ENCODE measurements at regions not wholly inside any gene's neighbourhood (a gene's known extent, or its start where the extent isn't known, plus 50 kb on each side); places are given as distances from the start of the nearest gene placed in this dataset.

GRCh38 chr2:150555611-150556356, 68.3 kb upstream of the RND3 start:
- DNase-seq (ENCODE audit: low spot score) (no peak), ATAC-seq (no peak)
- H3K4me3 Mint-ChIP-seq = no peak overlapping the region
- H3K4me1 Mint-ChIP-seq = peaks cover 23% of the 10 kb centered on the region
- POLR2A ChIA-PET = no interaction called here
- H3K27me3 Mint-ChIP-seq (ENCODE audit: low read depth) = no peaks in the 10 kb centered on the region
- CTCF ChIA-PET = interaction anchor here (1.2 kb wide), 1 partner anchor 7 kb away, joined by 7 read pairs; no protein-coding TSS in a partner anchor
- no peaks in the 10 kb centered on the region for H3K36me3 Mint-ChIP-seq
- H3K9me3 Mint-ChIP-seq = no peaks in the 10 kb centered on the region
- TF ChIP-seq TCF7 (CRISPR knock-in tag; IDR thresholded peaks at IDR 0.05; ENCODE audit: low read depth) (no peak), ZNF425 (CRISPR knock-in tag; conservative IDR thresholded peaks at IDR 0.05) (no peak), ATF3 (CRISPR knock-in tag; conservative IDR thresholded peaks at IDR 0.05) (no peak), KAT7 (CRISPR knock-in tag; IDR thresholded peaks at IDR 0.05; ENCODE audit: borderline replicate concordance) (no peak), ATF6 (CRISPR knock-in tag; IDR thresholded peaks at IDR 0.05) (no peak), ZNF281 (CRISPR knock-in tag; IDR thresholded peaks at IDR 0.05) (no peak), AR (CRISPR knock-in tag; IDR thresholded peaks at IDR 0.05) (no peak), PREB (CRISPR knock-in tag; IDR thresholded peaks at IDR 0.05; ENCODE audit: borderline replicate concordance) (no peak), ATF1 (CRISPR knock-in tag; IDR thresholded peaks at IDR 0.05) (no peak), GRHL2 (CRISPR knock-in tag; IDR thresholded peaks at IDR 0.05; ENCODE audit: insufficient replicate concordance, severe bottlenecking) (no peak), JAZF1 (CRISPR knock-in tag; IDR thresholded peaks at IDR 0.05) (no peak), E2F5 (CRISPR knock-in tag; IDR thresholded peaks at IDR 0.05) (no peak), NFYB (CRISPR knock-in tag; conservative IDR thresholded peaks at IDR 0.05; ENCODE audit: low read depth) (no peak), CREB1 (CRISPR knock-in tag; IDR thresholded peaks at IDR 0.05) (no peak), AFF4 (CRISPR knock-in tag; IDR thresholded peaks at IDR 0.05; ENCODE audit: borderline replicate concordance) (no peak), ZSCAN18 (CRISPR knock-in tag; IDR thresholded peaks at IDR 0.05) (no peak), MYBL2 (CRISPR knock-in tag; IDR thresholded peaks at IDR 0.05) (no peak), NR1H2 (CRISPR knock-in tag; IDR thresholded peaks at IDR 0.05) (no peak)
- H3K27ac Mint-ChIP-seq = no peak overlapping the region

Data from WTC11 (cell line).